Activated T-helper 2 cell treated with anti-CD3 and anti-CD28 coated beads, Interferon-gamma antibody, Interleukin-2, Interleukin-4, amounts not matched to agents 10 μg/mL and 5 μg/mL and 100 μg/mL, durations not matched to agents 14 hours and 24 hours and 36 hours (primary cell): ENCODE measurements at regions not wholly inside any gene's neighbourhood (a gene's known extent, or its start where the extent isn't known, plus 50 kb on each side); places are given as distances from the start of the nearest gene placed in this dataset.

Experiments
- DNase-seq: peaks from one replicate; pipeline ENCODE4 v3.0.0; 2021; ENCODE audit warnings: low spot score
- H3K27ac Mint-ChIP-seq: one replicate; pipeline ENCODE4 v1.8.0; 2021; ENCODE audit warnings: mixed read lengths
- H3K27me3 Mint-ChIP-seq: one replicate; pipeline ENCODE4 v1.8.0; 2021; ENCODE audit warnings: low read depth, mixed read lengths
- H3K36me3 Mint-ChIP-seq: one replicate; pipeline ENCODE4 v1.8.0; 2021; ENCODE audit warnings: low read depth, mixed read lengths
- H3K4me1 Mint-ChIP-seq: one replicate; pipeline ENCODE4 v1.8.0; 2021; ENCODE audit warnings: low read depth, mixed read lengths
- H3K4me3 Mint-ChIP-seq: one replicate; pipeline ENCODE4 v1.8.0; 2021; ENCODE audit warnings: low read depth, mild to moderate bottlenecking, moderate library complexity, mixed read lengths
- H3K9me3 Mint-ChIP-seq: one replicate; pipeline ENCODE4 v1.8.0; 2021; ENCODE audit warnings: mixed read lengths
- intact Hi-C: fragments of 100-400 bp; cut with micrococcal nuclease; formaldehyde crosslinking; loops from one replicate; pipeline ENCODE4 v1.15.1; 2023

GRCh38 chr4:140298001-140298400, 75.4 kb upstream of the SCOC start:
- peaks cover 8% of the 10 kb centered on the region for H3K27me3 Mint-ChIP-seq
- H3K9me3 Mint-ChIP-seq = no peaks in the 10 kb centered on the region
- H3K27ac Mint-ChIP-seq = no peak overlapping the region
- H3K4me3 Mint-ChIP-seq = no peak overlapping the region
- no peaks in the 10 kb centered on the region for H3K4me1 Mint-ChIP-seq
- DNase-seq = no peak
- no peaks in the 10 kb centered on the region for H3K36me3 Mint-ChIP-seq
- intact Hi-C loops = no loop called here

GRCh38 chr4:140297221-140297570, 76.2 kb upstream of the SCOC start:
- H3K27me3 Mint-ChIP-seq = peaks cover 4% of the 10 kb centered on the region
- no peak for DNase-seq
- H3K36me3 Mint-ChIP-seq = no peaks in the 10 kb centered on the region
- intact Hi-C loops = no loop called here
- no peak overlapping the region for H3K4me3 Mint-ChIP-seq
- no peaks in the 10 kb centered on the region for H3K9me3 Mint-ChIP-seq
- H3K27ac Mint-ChIP-seq = no peak overlapping the region
- no peaks in the 10 kb centered on the region for H3K4me1 Mint-ChIP-seq

GRCh38 chr4:140296335-140297220, 76.9 kb upstream of the SCOC start:
- H3K27me3 Mint-ChIP-seq = peaks cover 3% of the 10 kb centered on the region
- no peaks in the 10 kb centered on the region for H3K4me1 Mint-ChIP-seq
- H3K9me3 Mint-ChIP-seq = no peaks in the 10 kb centered on the region
- no peak overlapping the region for H3K27ac Mint-ChIP-seq
- DNase-seq = no peak
- intact Hi-C loops = no loop called here
- H3K4me3 Mint-ChIP-seq = no peak overlapping the region
- H3K36me3 Mint-ChIP-seq = no peaks in the 10 kb centered on the region

- intact Hi-C loops = no loop called here
- no peak overlapping the region for H3K27ac Mint-ChIP-seq
- H3K4me3 Mint-ChIP-seq = no peak overlapping the region
- no peaks in the 10 kb centered on the region for H3K36me3 Mint-ChIP-seq
- DNase-seq = no peak
- no peaks in the 10 kb centered on the region for H3K4me1 Mint-ChIP-seq
- H3K27me3 Mint-ChIP-seq = peaks cover 3% of the 10 kb centered on the region
- H3K9me3 Mint-ChIP-seq = no peaks in the 10 kb centered on the region
Measured at GRCh38 chr4:140293979-140294378, 79.5 kb upstream of the SCOC start.

GRCh38 chr4:140291259-140291658, 82.2 kb upstream of the SCOC start:
- intact Hi-C loops = no loop called here
- Mint-ChIP-seq H3K27ac (no peak overlapping the region), H3K27me3 (no peaks in the 10 kb centered on the region), H3K4me3 (no peak overlapping the region), H3K4me1 (no peaks in the 10 kb centered on the region), H3K9me3 (no peaks in the 10 kb centered on the region), H3K36me3 (no peaks in the 10 kb centered on the region)
- no peak for DNase-seq

GRCh38 chr4:140289486-140289885, 84.0 kb upstream of the SCOC start:
- H3K27me3 Mint-ChIP-seq = peaks cover 4% of the 10 kb centered on the region
- no peak overlapping the region for H3K27ac Mint-ChIP-seq
- H3K36me3 Mint-ChIP-seq = no peaks in the 10 kb centered on the region
- intact Hi-C loops = no loop called here
- H3K4me3 Mint-ChIP-seq = no peak overlapping the region
- no peaks in the 10 kb centered on the region for H3K4me1 Mint-ChIP-seq
- no peak for DNase-seq
- H3K9me3 Mint-ChIP-seq = no peaks in the 10 kb centered on the region

- no peak overlapping the region for H3K27ac Mint-ChIP-seq
- no peaks in the 10 kb centered on the region for H3K36me3 Mint-ChIP-seq
- no peak for DNase-seq
- H3K9me3 Mint-ChIP-seq = no peaks in the 10 kb centered on the region
- no peaks in the 10 kb centered on the region for H3K4me1 Mint-ChIP-seq
- intact Hi-C loops = no loop called here
- no peak overlapping the region for H3K4me3 Mint-ChIP-seq
- H3K27me3 Mint-ChIP-seq = peaks cover 16% of the 10 kb centered on the region
Measured at GRCh38 chr4:140286456-140286855, 87.0 kb upstream of the SCOC start.

GRCh38 chr4:140284456-140284855, 89.0 kb upstream of the SCOC start:
- no peaks in the 10 kb centered on the region for H3K4me1 Mint-ChIP-seq
- intact Hi-C loops = no loop called here
- H3K27ac Mint-ChIP-seq = no peak overlapping the region
- no peaks in the 10 kb centered on the region for H3K9me3 Mint-ChIP-seq
- H3K4me3 Mint-ChIP-seq = no peak overlapping the region
- DNase-seq = no peak
- peaks cover 24% of the 10 kb centered on the region for H3K27me3 Mint-ChIP-seq
- H3K36me3 Mint-ChIP-seq = no peaks in the 10 kb centered on the region

- peaks cover 34% of the 10 kb centered on the region for H3K27me3 Mint-ChIP-seq
- no peaks in the 10 kb centered on the region for H3K4me1 Mint-ChIP-seq
- no peak overlapping the region for H3K4me3 Mint-ChIP-seq
- no peaks in the 10 kb centered on the region for H3K36me3 Mint-ChIP-seq
- intact Hi-C loops = no loop called here
- DNase-seq = no peak
- no peaks in the 10 kb centered on the region for H3K9me3 Mint-ChIP-seq
- no peak overlapping the region for H3K27ac Mint-ChIP-seq
Measured at GRCh38 chr4:140281828-140282552, 91.5 kb upstream of the SCOC start.

GRCh38 chr4:140277576-140277975, 95.9 kb upstream of the SCOC start:
- H3K4me3 Mint-ChIP-seq = no peak overlapping the region

GRCh38 chr4:140271553-140271952, 101.9 kb upstream of the SCOC start:
- DNase-seq = no peak
- Mint-ChIP-seq H3K36me3 (no peaks in the 10 kb centered on the region), H3K4me1 (peaks cover 12% of the 10 kb centered on the region), H3K9me3 (no peaks in the 10 kb centered on the region), H3K4me3 (no peak overlapping the region), H3K27me3 (peaks cover 17% of the 10 kb centered on the region), H3K27ac (no peak overlapping the region)
- intact Hi-C loops = no loop called here

More at GRCh38 chr4:140277576-140277975, 95.9 kb upstream of the SCOC start:
- Mint-ChIP-seq H3K36me3 (no peaks in the 10 kb centered on the region), H3K27me3 (peaks cover 25% of the 10 kb centered on the region), H3K4me1 (no peaks in the 10 kb centered on the region), H3K27ac (no peak overlapping the region), H3K9me3 (no peaks in the 10 kb centered on the region)
- intact Hi-C loops = no loop called here
- DNase-seq = no peak

- DNase-seq = no peak
- H3K4me1 Mint-ChIP-seq = peaks cover 18% of the 10 kb centered on the region
- peaks cover 17% of the 10 kb centered on the region for H3K27me3 Mint-ChIP-seq
- no peaks in the 10 kb centered on the region for H3K36me3 Mint-ChIP-seq
- no peaks in the 10 kb centered on the region for H3K9me3 Mint-ChIP-seq
- no peak overlapping the region for H3K4me3 Mint-ChIP-seq
- H3K27ac Mint-ChIP-seq = no peak overlapping the region
- intact Hi-C loops = no loop called here
Measured at GRCh38 chr4:140269369-140269768, 104.1 kb upstream of the SCOC start.

GRCh38 chr4:140268186-140268841, 105.1 kb upstream of the SCOC start:
- no peak overlapping the region for H3K4me3 Mint-ChIP-seq
- no peaks in the 10 kb centered on the region for H3K36me3 Mint-ChIP-seq
- H3K27me3 Mint-ChIP-seq = peaks cover 18% of the 10 kb centered on the region
- peaks cover 18% of the 10 kb centered on the region for H3K4me1 Mint-ChIP-seq
- DNase-seq = no peak
- no peak overlapping the region for H3K27ac Mint-ChIP-seq
- H3K9me3 Mint-ChIP-seq = no peaks in the 10 kb centered on the region
- intact Hi-C loops = no loop called here
